T-cell (primary cell): ENCODE measurements at regions not wholly inside any gene's neighbourhood (a gene's known extent, or its start where the extent isn't known, plus 50 kb on each side); places are given as distances from the start of the nearest gene placed in this dataset.

ENCODE experiments used
- ATAC-seq, 4 experiments: fragments of 200-7000 bp in 3 of 4; fragments of 150-1000 bp in 1 of 4; cut with Tn5 transposase; replicated peaks in 1 of 4; 1 replicate in 3 of 4; 2 replicates in 1 of 4; pipeline ENCODE4 v1.10.0; 2021; ENCODE audit warnings: moderate library complexity in 3 of 4, mild to moderate bottlenecking in 2 of 4, moderate number of reproducible peaks in 1 of 4
- CTCF ChIA-PET, 2 donors: fragments of 300-600 bp; sonication (Branson Sonifier 250); formaldehyde crosslinking; loops; one replicate each; lab custom pipeline; 2022; ENCODE audit warnings: antibody characterized with exemption in 2 of 2; lab: Charles Lee
- POLR2A ChIA-PET, 2 donors: fragments of 300-600 bp; sonication (Branson Sonifier 250); formaldehyde crosslinking; loops; one replicate each; lab custom pipeline; 2022; ENCODE audit warnings: antibody characterized with exemption in 2 of 2; lab: Charles Lee
- DNase-seq, 35 experiments: peaks; one replicate each; pipeline versions ENCODE4 v3.0.0 to v3.0.0-alpha.2; 2013 to 2023
- H3K27ac ChIP-seq: one replicate; pipeline ENCODE4 v1.5.1; 2013; ENCODE audit warnings: low read length
- H3K27me3 ChIP-seq, 2 experiments: replicated peaks in 1 of 2; 1 replicate in 1 of 2; 2 replicates in 1 of 2; pipeline versions ENCODE4 v1.6.1 to v1.7.0; 2013; ENCODE audit warnings: low read length in 1 of 2, mixed read lengths in 1 of 2; ENCODE audit not compliant: control insufficient read depth in 2 of 2, insufficient read depth in 2 of 2; ENCODE audit errors: extremely low read depth in 1 of 2
- H3K36me3 ChIP-seq, 2 donors: 1 replicate in 1 of 2; 2 replicates in 1 of 2; pipeline versions ENCODE4 v1.6.1 to v1.7.0; 2013; ENCODE audit warnings: low read length in 1 of 2; ENCODE audit not compliant: control insufficient read depth in 2 of 2, insufficient read depth in 1 of 2; ENCODE audit errors: extremely low read depth in 1 of 2
- H3K4me1 ChIP-seq, 2 experiments: 1 replicate in 1 of 2; 2 replicates in 1 of 2; pipeline versions ENCODE4 v1.6.1 to v1.7.0; 2013; ENCODE audit warnings: low read length in 2 of 2, mixed read lengths in 1 of 2; ENCODE audit not compliant: insufficient read depth in 2 of 2, control insufficient read depth in 1 of 2; ENCODE audit errors: extremely low read depth in 1 of 2
- H3K4me3 ChIP-seq, 2 donors: 1 replicate in 1 of 2; 2 replicates in 1 of 2; pipeline versions ENCODE4 v1.5.1 to v1.7.0; 2013; ENCODE audit warnings: mild to moderate bottlenecking in 2 of 2, low read length in 1 of 2, moderate library complexity in 1 of 2; ENCODE audit not compliant: control insufficient read depth in 1 of 2; ENCODE audit errors: extremely low read depth in 1 of 2
- H3K9me3 ChIP-seq: 2 replicates; pipeline ENCODE4 v1.7.0; 2013
- H3K27ac Mint-ChIP-seq, 2 donors: one replicate each; pipeline ENCODE4 v1.8.0; 2020 to 2021; ENCODE audit warnings: mild to moderate bottlenecking in 2 of 2, mixed read lengths in 2 of 2
- H3K27me3 Mint-ChIP-seq, 2 donors: one replicate each; pipeline ENCODE4 v1.8.0; 2021 to 2022; ENCODE audit warnings: mixed read lengths in 2 of 2
- H3K36me3 Mint-ChIP-seq: one replicate; pipeline ENCODE4 v1.8.0; 2021; ENCODE audit warnings: mixed read lengths
- H3K4me1 Mint-ChIP-seq, 3 donors: one replicate each; pipeline ENCODE4 v1.8.0; 2020 to 2022; ENCODE audit warnings: mixed read lengths in 3 of 3, mild to moderate bottlenecking in 1 of 3
- H3K4me3 Mint-ChIP-seq, 3 donors: one replicate each; pipeline ENCODE4 v1.8.0; 2020 to 2022; ENCODE audit warnings: mild to moderate bottlenecking in 3 of 3, mixed read lengths in 3 of 3, moderate library complexity in 3 of 3
- H3K9me3 Mint-ChIP-seq, 3 donors: one replicate each; pipeline ENCODE4 v1.8.0; 2020 to 2022; ENCODE audit warnings: mixed read lengths in 3 of 3
- WGBS: methylation state at CpG from one replicate; pipeline ENCODE4 v1.1.5; 2013; ENCODE audit warnings: missing lambda C conversion rate; ENCODE audit not compliant: insufficient coverage; 5-methylcytosine and 5-hydroxymethylcytosine counted together

GRCh38 chr9:107110153-107110552 is 172.9 kb upstream of the RAD23B start:
- H3K27ac Mint-ChIP-seq = no peak overlapping the region
- no peaks in the 10 kb centered on the region for H3K36me3 Mint-ChIP-seq
- DNase-seq (no peak), ATAC-seq (no peak)
- Histone ChIP-seq H3K9me3 (no peaks in the 10 kb centered on the region), H3K27ac (no peak overlapping the region), H3K27me3 (no peaks in the 10 kb centered on the region), H3K36me3 (no peaks in the 10 kb centered on the region), H3K4me3 (no peak overlapping the region), H3K4me1 (no peaks in the 10 kb centered on the region)
- 70% methylated on average over 2 of the region's 2 CpGs for WGBS
- POLR2A ChIA-PET = no interaction called here
- H3K9me3 Mint-ChIP-seq = no peaks in the 10 kb centered on the region
- no peak overlapping the region for H3K4me3 Mint-ChIP-seq
- peaks cover 7 to 16% of the 10 kb centered on the region in 2 donors for H3K27me3 Mint-ChIP-seq
- CTCF ChIA-PET = no interaction called here
- no peaks in the 10 kb centered on the region for H3K4me1 Mint-ChIP-seq

GRCh38 chr9:107112707-107113243 is 170.3 kb upstream of the RAD23B start:
- CTCF ChIA-PET = no interaction called here
- ATAC-seq = no peak
- H3K27ac Mint-ChIP-seq = no peak overlapping the region

GRCh38 chr9:107118863-107119624 is 164.0 kb upstream of the RAD23B start:
- H3K27me3 Mint-ChIP-seq = peaks cover 5 to 8% of the 10 kb centered on the region in 2 donors
- H3K27ac Mint-ChIP-seq = no peak overlapping the region
- Histone ChIP-seq H3K4me3 (no peak overlapping the region), H3K27me3 (no peaks in the 10 kb centered on the region), H3K36me3 (no peaks in the 10 kb centered on the region), H3K27ac (no peak overlapping the region), H3K4me1 (no peaks in the 10 kb centered on the region), H3K9me3 (no peaks in the 10 kb centered on the region)
- H3K9me3 Mint-ChIP-seq = no peaks in the 10 kb centered on the region
- ChIA-PET CTCF (interaction anchor here in 1 of 2 donors (0.6 kb wide), 1 partner anchor 345 kb away, joined by 4 read pairs; no protein-coding TSS in a partner anchor), POLR2A (no interaction called here)
- ATAC-seq = no peak
- H3K4me1 Mint-ChIP-seq = no peaks in the 10 kb centered on the region
- H3K4me3 Mint-ChIP-seq = no peak overlapping the region
- DNase-seq = no peak
- no peaks in the 10 kb centered on the region for H3K36me3 Mint-ChIP-seq
- WGBS = no CpG with 5 or more reads among the region's 6 CpGs

More at GRCh38 chr9:107112707-107113243, 170.3 kb upstream of the RAD23B start:
- no peak for DNase-seq
- no peaks in the 10 kb centered on the region for H3K36me3 ChIP-seq
- POLR2A ChIA-PET = no interaction called here
- WGBS = 29% methylated on average over 1 of the region's 1 CpG
- no peak overlapping the region for H3K4me3 Mint-ChIP-seq
- peaks cover 7 to 16% of the 10 kb centered on the region in 2 donors for H3K27me3 Mint-ChIP-seq
- no peak overlapping the region for H3K4me3 ChIP-seq
- H3K36me3 Mint-ChIP-seq = no peaks in the 10 kb centered on the region
- H3K4me1 Mint-ChIP-seq = no peaks in the 10 kb centered on the region
- H3K27me3 ChIP-seq = no peaks in the 10 kb centered on the region
- H3K9me3 ChIP-seq = no peaks in the 10 kb centered on the region
- H3K4me1 ChIP-seq = no peaks in the 10 kb centered on the region
- no peaks in the 10 kb centered on the region for H3K9me3 Mint-ChIP-seq
- H3K27ac ChIP-seq = no peak overlapping the region

- H3K36me3 Mint-ChIP-seq = no peaks in the 10 kb centered on the region
- H3K27me3 Mint-ChIP-seq = peaks cover 5 to 7% of the 10 kb centered on the region in 2 donors
- Histone ChIP-seq H3K4me1 (no peaks in the 10 kb centered on the region), H3K36me3 (no peaks in the 10 kb centered on the region), H3K9me3 (no peaks in the 10 kb centered on the region), H3K4me3 (no peak overlapping the region), H3K27me3 (no peaks in the 10 kb centered on the region), H3K27ac (no peak overlapping the region)
- H3K27ac Mint-ChIP-seq = no peak overlapping the region
- POLR2A ChIA-PET = no interaction called here
- DNase-seq (no peak), ATAC-seq (no peak)
- H3K4me3 Mint-ChIP-seq = no peak overlapping the region
- H3K9me3 Mint-ChIP-seq = peaks cover 0 to 2% (median 1%) of the 10 kb centered on the region in 3 donors
- H3K4me1 Mint-ChIP-seq = no peaks in the 10 kb centered on the region
- CTCF ChIA-PET = interaction anchor here in 1 of 2 donors (0.6 kb wide), 1 partner anchor 344 kb away, joined by 4 read pairs; no protein-coding TSS in a partner anchor
- 95% methylated on average over 7 of the region's 7 CpGs for WGBS
Observed at GRCh38 chr9:107119735-107120134, 163.3 kb upstream of the RAD23B start.

DNA sequence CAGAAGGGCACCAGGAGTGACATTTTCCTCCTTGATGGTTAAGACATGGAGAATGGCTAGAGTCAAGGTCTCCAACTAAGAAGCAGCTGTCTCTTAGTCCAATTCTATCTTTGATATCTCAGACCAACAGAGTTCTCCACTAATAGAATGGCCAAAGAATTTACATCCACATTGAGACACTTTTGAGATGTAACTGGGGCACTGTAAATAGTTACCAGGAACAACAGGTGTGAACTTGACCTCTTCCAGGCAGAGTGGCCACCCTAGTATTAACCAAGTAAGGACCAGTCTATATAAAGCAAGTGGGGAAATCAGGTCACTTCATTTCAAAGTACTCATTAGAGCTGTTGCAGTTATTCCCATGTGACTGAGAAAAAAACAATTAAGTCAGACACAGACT is 159.7 kb upstream of the RAD23B start:
- peaks cover 0 to 6% of the 10 kb centered on the region in 2 experiments for H3K27me3 ChIP-seq
- H3K27ac ChIP-seq = no peak overlapping the region
- POLR2A ChIA-PET = no interaction called here
- Mint-ChIP-seq H3K4me1 (no peaks in the 10 kb centered on the region), H3K27me3 (peaks cover 5 to 17% of the 10 kb centered on the region in 2 donors), H3K4me3 (no peak overlapping the region), H3K27ac (no peak overlapping the region), H3K9me3 (peaks cover 0 to 3% (median 3%) of the 10 kb centered on the region in 3 donors), H3K36me3 (no peaks in the 10 kb centered on the region)
- no peaks in the 10 kb centered on the region for H3K36me3 ChIP-seq
- no peaks in the 10 kb centered on the region for H3K9me3 ChIP-seq
- ATAC-seq (no peak), DNase-seq (no peak)
- no peak overlapping the region for H3K4me3 ChIP-seq
- no peaks in the 10 kb centered on the region for H3K4me1 ChIP-seq
- CTCF ChIA-PET = no interaction called here

DNA sequence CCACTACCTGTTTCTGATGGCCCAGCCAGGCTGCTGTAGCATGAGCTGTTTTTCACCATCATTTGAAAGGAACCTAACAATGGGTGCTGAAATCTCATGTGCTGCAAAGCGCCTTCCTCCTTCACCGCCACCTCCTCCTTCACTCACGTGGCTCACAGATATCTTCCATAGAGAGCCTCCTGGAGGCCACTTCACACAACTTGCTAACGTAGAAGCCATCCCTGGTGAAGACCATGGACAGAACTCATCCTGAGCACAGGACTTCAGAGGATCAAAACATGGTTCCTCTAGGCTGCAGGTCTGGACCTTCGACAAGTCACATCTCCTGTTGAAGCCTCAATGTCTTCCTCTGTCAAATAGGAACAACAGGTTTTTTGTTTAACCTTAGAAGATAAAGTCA is 155.5 kb upstream of the RAD23B start:
- Histone ChIP-seq H3K27me3 (peaks cover 0 to 9% of the 10 kb centered on the region in 2 experiments), H3K27ac (no peak overlapping the region), H3K4me1 (no peaks in the 10 kb centered on the region), H3K36me3 (no peaks in the 10 kb centered on the region), H3K4me3 (no peak overlapping the region), H3K9me3 (no peaks in the 10 kb centered on the region)
- Mint-ChIP-seq H3K36me3 (no peaks in the 10 kb centered on the region), H3K9me3 (peaks cover 0 to 3% (median 3%) of the 10 kb centered on the region in 3 donors), H3K27ac (no peak overlapping the region), H3K27me3 (peaks cover 4 to 21% of the 10 kb centered on the region in 2 donors), H3K4me3 (no peak overlapping the region), H3K4me1 (no peaks in the 10 kb centered on the region)
- ChIA-PET CTCF (no interaction called here), POLR2A (no interaction called here)
- no peak for DNase-seq
- no peak for ATAC-seq
- 70% methylated on average over 5 of the region's 5 CpGs for WGBS
